K562 (cell line): ENCODE measurements at regions not wholly inside any gene's neighbourhood (a gene's known extent, or its start where the extent isn't known, plus 50 kb on each side); places are given as distances from the start of the nearest gene placed in this dataset.

ENCODE experiments used
- ATAC-seq: fragments of 200-7000 bp; cut with Tn5 transposase; 3 replicates; pipeline ENCODE4 v1.9.1; 2020; ENCODE audit warnings: moderate library complexity
- BruUV-seq: library from RNA; stranded (reverse); fragments of 400-500 nt; replicated peaks from 2 replicates; lab custom pipeline; 2021; lab: Mats Ljungman, UMichigan
- CTCF ChIA-PET: fragments of 300-600 bp; formaldehyde crosslinking; extraction: SDS; loops from one replicate; lab custom pipeline; 2021; ENCODE audit warnings: low intra/inter-chr PET ratio; lab: Yijun Ruan, JAX
- POLR2A ChIA-PET: fragments of 300-600, 350-650 bp; sonication (Branson Sonifier 250); formaldehyde crosslinking; extraction: SDS; loops from one replicate; lab custom pipeline; 2021; ENCODE audit warnings: antibody characterized with exemption, inconsistent platforms; lab: Yijun Ruan, JAX
- DNase-seq, 4 experiments: peaks; one replicate each; pipeline versions ENCODE4 v3.0.0 to v3.0.0-alpha.2; 2011 to 2018; ENCODE audit warnings: low spot score in 3 of 4, mixed read lengths in 3 of 4; ENCODE audit errors: extremely low read depth in 1 of 4
- FAIRE-seq: peaks from 2 replicates; lab custom pipeline; 2011; peaks lifted over from hg19 to GRCh38; lab: Jason Lieb, UNC
- H2AFZ ChIP-seq: 2 replicates; pipeline ENCODE4 v1.6.0; 2011; ENCODE audit warnings: low read depth, low read length, control low read depth, inconsistent platforms
- H3K27ac ChIP-seq: fragments of 200-600 bp; 3 replicates; pipeline ENCODE4 v1.8.0; 2011; ENCODE audit warnings: low read depth, mild to moderate bottlenecking, control low read depth, inconsistent platforms, low read length, moderate library complexity, mixed read lengths; ENCODE audit errors: extremely low read depth
- H3K27me3 ChIP-seq, 2 experiments: fragments of 300-600 bp in 1 of 2; 2 replicates in 1 of 2; 3 replicates in 1 of 2; pipeline versions ENCODE4 v1.6.0 to v1.8.0; 2011; ENCODE audit warnings: inconsistent platforms in 2 of 2, low read length in 2 of 2, mild to moderate bottlenecking in 1 of 2, mixed read lengths in 1 of 2, moderate library complexity in 1 of 2; ENCODE audit not compliant: control insufficient read depth in 2 of 2, insufficient read depth in 2 of 2
- H3K36me3 ChIP-seq: fragments of 300-600 bp; 3 replicates; pipeline ENCODE4 v1.8.0; 2011; ENCODE audit warnings: mild to moderate bottlenecking, low read length, inconsistent platforms; ENCODE audit not compliant: control insufficient read depth, insufficient read depth
- H3K4me1 ChIP-seq, 2 experiments: fragments of 200-600 bp in 1 of 2; replicated peaks in 1 of 2; 2 replicates in 1 of 2; 3 replicates in 1 of 2; pipeline versions ENCODE4 v1.5.1 to v1.8.0; 2011; ENCODE audit warnings: inconsistent platforms in 2 of 2, low read length in 2 of 2, mild to moderate bottlenecking in 1 of 2, mixed read lengths in 1 of 2, moderate library complexity in 1 of 2; ENCODE audit not compliant: control insufficient read depth in 2 of 2, insufficient read depth in 2 of 2
- H3K4me2 ChIP-seq: 2 replicates; pipeline ENCODE4 v1.6.1; 2011; ENCODE audit warnings: low read length, control low read depth, inconsistent platforms, mixed read lengths; ENCODE audit not compliant: insufficient read depth
- H3K4me3 ChIP-seq: fragments of 200-600 bp; sonication (generic), shearing (Covaris generic); 2 replicates; pipeline ENCODE4 v1.5.1; 2016; ENCODE audit warnings: control low read depth, inconsistent platforms
- H3K79me2 ChIP-seq: fragments of 200-600 bp; 3 replicates; pipeline ENCODE4 v1.8.0; 2011; ENCODE audit warnings: low read length, inconsistent platforms; ENCODE audit not compliant: control insufficient read depth, insufficient read depth
- H3K9ac ChIP-seq, 2 experiments: 2 replicates each; pipeline versions ENCODE4 v1.6.0 to v1.6.1; 2011; ENCODE audit warnings: low read depth in 2 of 2, low read length in 2 of 2, control low read depth in 1 of 2, inconsistent platforms in 1 of 2, mild to moderate bottlenecking in 1 of 2, mixed read lengths in 1 of 2; ENCODE audit not compliant: insufficient read depth in 1 of 2
- H3K9me1 ChIP-seq: one replicate; pipeline ENCODE4 v1.6.0; 2011; ENCODE audit warnings: inconsistent platforms, mild to moderate bottlenecking, low read length, moderate library complexity; ENCODE audit not compliant: control insufficient read depth, insufficient read depth
- H3K9me3 ChIP-seq: replicated peaks from 2 replicates; pipeline ENCODE4 v1.5.1; 2011; ENCODE audit warnings: low read depth, low read length, inconsistent platforms; ENCODE audit not compliant: control insufficient read depth, insufficient read depth
- H4K20me1 ChIP-seq: replicated peaks from 2 replicates; pipeline ENCODE4 v1.6.1; 2011; ENCODE audit warnings: low read length, inconsistent platforms, mixed read lengths; ENCODE audit not compliant: control insufficient read depth, insufficient read depth
- CHCHD3 ChIP-seq: fragments of 250-450 bp; sonication (Bioruptor Pico); IDR thresholded peaks from 2 replicates; pipeline ENCODE4 v2.1.2; 2022; ENCODE audit warnings: mild to moderate bottlenecking
- HMG20A ChIP-seq: fragments of 450-650 bp; formaldehyde crosslinking; conservative IDR thresholded peaks from 2 replicates; pipeline ENCODE4 v1.4.0; 2020; ENCODE audit warnings: mild to moderate bottlenecking, mixed read lengths
- HOXB6 ChIP-seq: fragments of 250-450 bp; sonication (Bioruptor Pico); IDR thresholded peaks from 2 replicates; pipeline ENCODE4 v1.5.1; 2022; ENCODE audit warnings: mild to moderate bottlenecking, borderline replicate concordance
- ILK ChIP-seq: fragments of 450-650 bp; IDR thresholded peaks from 2 replicates; pipeline ENCODE4 v1.6.1; 2016; ENCODE audit warnings: missing genetic modification characterization, low read depth, mild to moderate bottlenecking, missing compliant biosample characterization, moderate library complexity, borderline replicate concordance
- KLF16 ChIP-seq: IDR thresholded peaks from 2 replicates; pipeline ENCODE4 v1.6.1; 2016; ENCODE audit warnings: antibody characterized with exemption
- MAFG ChIP-seq: fragments of 450-650 bp; conservative IDR thresholded peaks from 2 replicates; pipeline ENCODE4 v1.6.1; 2016; ENCODE audit warnings: missing genetic modification characterization, missing compliant biosample characterization
- MTF1 ChIP-seq: fragments of 250-450 bp; sonication (Bioruptor Pico); IDR thresholded peaks from 2 replicates; pipeline ENCODE4 v1.9.0; 2021; ENCODE audit warnings: moderate library complexity, mild to moderate bottlenecking, inconsistent platforms, borderline replicate concordance
- TSC22D4 ChIP-seq: fragments of 450-650 bp; IDR thresholded peaks from 2 replicates; pipeline ENCODE4 v1.6.1; 2016; ENCODE audit warnings: missing genetic modification characterization, missing biosample characterization, control low read depth
- ZEB2 ChIP-seq: fragments of 450-650 bp; IDR thresholded peaks from 2 replicates; pipeline ENCODE4 v1.6.1; 2016
- WGBS: fragments of 100-300 bp; shearing (Covaris generic); methylation state at CpG from one replicate; pipeline ENCODE4 v1.1.6; 2016; ENCODE audit warnings: low coverage, mixed read lengths; ENCODE audit not compliant: insufficient coverage; ENCODE audit errors: missing lambda C conversion rate; 5-methylcytosine and 5-hydroxymethylcytosine counted together
- in situ Hi-C: fragments of 300-500 bp; cut with MboI; formaldehyde crosslinking; loops from 4 replicates; pipeline ENCODE4 v1.15.0; 2018; ENCODE audit warnings: inconsistent platforms, mixed read lengths
- intact Hi-C: fragments of 100-400 bp; cut with micrococcal nuclease; formaldehyde crosslinking; loops from 2 replicates; pipeline ENCODE4 v1.14.2; 2022
- TF ChIP-seq, protein P1 (sequence below), 2 experiments: fragments of 450-650 bp; IDR thresholded peaks; 2 replicates each; pipeline ENCODE4 v1.6.1; 2016
- TF ChIP-seq, protein P2 (sequence below), 3 experiments: IDR thresholded peaks in 2 of 3; conservative IDR thresholded peaks in 1 of 3; 2 replicates each; pipeline ENCODE4 v1.5.1; 2011 to 2012; ENCODE audit warnings: low read length in 3 of 3, mild to moderate bottlenecking in 3 of 3, control low read depth in 2 of 3, improper control_type of control experiment in 1 of 3, inconsistent platforms in 1 of 3, low read depth in 1 of 3, mixed read lengths in 1 of 3, moderate library complexity in 1 of 3; ENCODE audit not compliant: insufficient read depth in 2 of 3

- POLR2A ChIA-PET = no interaction called here
- no peak for FAIRE-seq
- intact Hi-C loops = no loop called here
- 0% methylated on average over 1 of the region's 1 CpG for WGBS
- H3K27me3 ChIP-seq = no peaks in the 10 kb centered on the region
- no peaks in the 10 kb centered on the region for H3K9me3 ChIP-seq
- no peak overlapping the region for H3K4me2 ChIP-seq
- no peaks in the 10 kb centered on the region for H4K20me1 ChIP-seq
- no peak for DNase-seq
- TF ChIP-seq MAFG (tag) = no peak
- TF ChIP-seq, protein P1, sequence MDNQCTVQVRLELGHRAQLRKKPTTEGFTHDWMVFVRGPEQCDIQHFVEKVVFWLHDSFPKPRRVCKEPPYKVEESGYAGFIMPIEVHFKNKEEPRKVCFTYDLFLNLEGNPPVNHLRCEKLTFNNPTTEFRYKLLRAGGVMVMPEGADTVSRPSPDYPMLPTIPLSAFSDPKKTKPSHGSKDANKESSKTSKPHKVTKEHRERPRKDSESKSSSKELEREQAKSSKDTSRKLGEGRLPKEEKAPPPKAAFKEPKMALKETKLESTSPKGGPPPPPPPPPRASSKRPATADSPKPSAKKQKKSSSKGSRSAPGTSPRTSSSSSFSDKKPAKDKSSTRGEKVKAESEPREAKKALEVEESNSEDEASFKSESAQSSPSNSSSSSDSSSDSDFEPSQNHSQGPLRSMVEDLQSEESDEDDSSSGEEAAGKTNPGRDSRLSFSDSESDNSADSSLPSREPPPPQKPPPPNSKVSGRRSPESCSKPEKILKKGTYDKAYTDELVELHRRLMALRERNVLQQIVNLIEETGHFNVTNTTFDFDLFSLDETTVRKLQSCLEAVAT (IDR thresholded peaks at IDR 0.05) = no peak
- TF ChIP-seq MTF1 (CRISPR knock-in tag) = no peak
- TF ChIP-seq ZEB2 = no peak
- TF ChIP-seq, protein P2, sequence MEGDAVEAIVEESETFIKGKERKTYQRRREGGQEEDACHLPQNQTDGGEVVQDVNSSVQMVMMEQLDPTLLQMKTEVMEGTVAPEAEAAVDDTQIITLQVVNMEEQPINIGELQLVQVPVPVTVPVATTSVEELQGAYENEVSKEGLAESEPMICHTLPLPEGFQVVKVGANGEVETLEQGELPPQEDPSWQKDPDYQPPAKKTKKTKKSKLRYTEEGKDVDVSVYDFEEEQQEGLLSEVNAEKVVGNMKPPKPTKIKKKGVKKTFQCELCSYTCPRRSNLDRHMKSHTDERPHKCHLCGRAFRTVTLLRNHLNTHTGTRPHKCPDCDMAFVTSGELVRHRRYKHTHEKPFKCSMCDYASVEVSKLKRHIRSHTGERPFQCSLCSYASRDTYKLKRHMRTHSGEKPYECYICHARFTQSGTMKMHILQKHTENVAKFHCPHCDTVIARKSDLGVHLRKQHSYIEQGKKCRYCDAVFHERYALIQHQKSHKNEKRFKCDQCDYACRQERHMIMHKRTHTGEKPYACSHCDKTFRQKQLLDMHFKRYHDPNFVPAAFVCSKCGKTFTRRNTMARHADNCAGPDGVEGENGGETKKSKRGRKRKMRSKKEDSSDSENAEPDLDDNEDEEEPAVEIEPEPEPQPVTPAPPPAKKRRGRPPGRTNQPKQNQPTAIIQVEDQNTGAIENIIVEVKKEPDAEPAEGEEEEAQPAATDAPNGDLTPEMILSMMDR (IDR thresholded peaks at IDR 0.05 in 2 of 3, conservative IDR thresholded peaks at IDR 0.05 in 1 of 3; ENCODE audit: insufficient read depth in 2 of 3, low read depth in 1 of 3, low read length in 3 of 3) = no peak
- TF ChIP-seq KLF16 = no peak
- no peak for TF ChIP-seq ILK
- TF ChIP-seq CHCHD3 (CRISPR knock-in tag) = no peak
- TF ChIP-seq HMG20A = no peak
- TF ChIP-seq TSC22D4 (tag) = no peak
- TF ChIP-seq HOXB6 = no peak
- TF ChIP-seq, all 486 proteins: peak for 0
- ATAC-seq = no peak
- no peaks in the 10 kb centered on the region for H3K9me1 ChIP-seq
- H3K4me1 ChIP-seq = no peaks in the 10 kb centered on the region
- H3K4me3 ChIP-seq = no peak overlapping the region
- CTCF ChIA-PET = no interaction called here
- H2AFZ ChIP-seq = no peak overlapping the region
- no peaks in the 10 kb centered on the region for H3K79me2 ChIP-seq
- in situ Hi-C loops = no loop called here
- BruUV-seq = no TSS peak
- no peak overlapping the region for H3K9ac ChIP-seq
- no peaks in the 10 kb centered on the region for H3K36me3 ChIP-seq
- no peak overlapping the region for H3K27ac ChIP-seq
Measured at GRCh38 chr2:147173189-147173581, 671.6 kb upstream of the ACVR2A start.
